MCF 10A (cell line): ENCODE measurements at regions not wholly inside any gene's neighbourhood (a gene's known extent, or its start where the extent isn't known, plus 50 kb on each side); places are given as distances from the start of the nearest gene placed in this dataset.

Experiments
- BruUV-seq: library from RNA; stranded (reverse); fragments of 400-500 nt; replicated peaks from 2 replicates; lab custom pipeline; 2021; lab: Mats Ljungman, UMichigan
- CTCF ChIA-PET: fragments of 300-600 bp; sonication (Branson Sonifier 250); formaldehyde crosslinking; extraction: SDS; loops from one replicate; lab custom pipeline; 2021; ENCODE audit warnings: antibody characterized with exemption, inconsistent platforms; lab: Yijun Ruan, JAX
- POLR2A ChIA-PET: fragments of 300-600, 350-650 bp; sonication (Branson Sonifier 250); formaldehyde crosslinking; extraction: SDS; loops from one replicate; lab custom pipeline; 2020; ENCODE audit warnings: antibody characterized with exemption, inconsistent platforms; lab: Yijun Ruan, JAX
- DNase-seq: peaks from one replicate; pipeline ENCODE4 v3.0.0-alpha.2; 2018; ENCODE audit not compliant: unreplicated experiment
- H3K27ac Mint-ChIP-seq: one replicate; pipeline ENCODE4 v1.8.0; 2022; ENCODE audit warnings: mild to moderate bottlenecking, low read depth, mixed read lengths; ENCODE audit not compliant: unreplicated experiment
- H3K27me3 Mint-ChIP-seq: one replicate; pipeline ENCODE4 v1.8.0; 2022; ENCODE audit warnings: mixed read lengths; ENCODE audit not compliant: insufficient read depth, unreplicated experiment
- H3K36me3 Mint-ChIP-seq: one replicate; pipeline ENCODE4 v1.8.0; 2022; ENCODE audit warnings: mild to moderate bottlenecking, moderate library complexity, mixed read lengths; ENCODE audit not compliant: insufficient read depth, unreplicated experiment
- H3K4me1 Mint-ChIP-seq: one replicate; pipeline ENCODE4 v1.8.0; 2022; ENCODE audit warnings: mixed read lengths; ENCODE audit not compliant: insufficient read depth, unreplicated experiment
- H3K4me3 Mint-ChIP-seq: one replicate; pipeline ENCODE4 v1.8.0; 2022; ENCODE audit warnings: mild to moderate bottlenecking, moderate library complexity, mixed read lengths; ENCODE audit not compliant: unreplicated experiment
- H3K9me3 Mint-ChIP-seq: one replicate; pipeline ENCODE4 v1.8.0; 2022; ENCODE audit warnings: mixed read lengths; ENCODE audit not compliant: unreplicated experiment
- CTCF ChIP-seq: fragments of 200-600 bp; IDR thresholded peaks from one replicate; pipeline ENCODE4 v1.8.0; 2022; ENCODE audit warnings: antibody characterized with exemption, mild to moderate bottlenecking; ENCODE audit not compliant: unreplicated experiment
- intact Hi-C: fragments of 100-400 bp; cut with micrococcal nuclease; formaldehyde crosslinking; loops from 2 replicates; pipeline ENCODE4 v1.14.1; 2022

DNA sequence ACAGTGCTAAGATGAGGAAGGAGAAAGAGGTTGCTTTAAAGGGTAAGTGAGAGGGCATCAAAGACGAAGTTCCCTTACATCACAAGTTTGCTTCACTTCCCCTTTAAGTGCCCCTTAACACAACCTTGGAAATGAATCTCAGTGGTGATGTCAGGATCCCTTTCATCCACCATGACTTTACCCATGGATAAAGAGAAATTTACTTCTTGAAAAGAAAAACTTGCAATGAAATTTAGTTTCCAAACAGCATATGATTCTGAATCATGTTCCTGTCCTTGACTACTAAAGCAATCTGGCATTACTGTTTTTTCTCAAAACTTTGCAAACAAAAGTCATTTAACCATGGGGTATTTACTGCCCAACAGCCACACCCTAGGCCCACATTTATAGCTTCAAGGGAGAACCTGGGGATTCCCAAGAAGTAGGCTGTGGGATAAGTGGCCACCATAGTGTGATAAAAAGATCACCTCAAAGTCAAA is 135.9 kb downstream of the ITGB8 start:
- H3K9me3 Mint-ChIP-seq: no peaks in the 10 kb centered on the region
- no peak overlapping the region for H3K4me3 Mint-ChIP-seq
- H3K36me3 Mint-ChIP-seq: no peaks in the 10 kb centered on the region
- ChIA-PET CTCF (no interaction called here), POLR2A (no interaction called here)
- no peaks in the 10 kb centered on the region for H3K27me3 Mint-ChIP-seq
- DNase-seq: no peak
- intact Hi-C loops: no loop called here
- no TSS peak for BruUV-seq
- no peak for TF ChIP-seq CTCF
- H3K4me1 Mint-ChIP-seq: no peaks in the 10 kb centered on the region
- H3K27ac Mint-ChIP-seq: no peak overlapping the region

GRCh38 chr7:20470082-20470481 is 139.4 kb downstream of the ITGB8 start:
- Mint-ChIP-seq H3K9me3 (no peaks in the 10 kb centered on the region), H3K4me3 (no peak overlapping the region), H3K4me1 (no peaks in the 10 kb centered on the region), H3K27ac (no peak overlapping the region), H3K36me3 (no peaks in the 10 kb centered on the region), H3K27me3 (no peaks in the 10 kb centered on the region)
- intact Hi-C loops: no loop called here
- ChIA-PET POLR2A (interaction anchor here (0.6 kb wide), 1 partner anchor 37 kb away, joined by 3 read pairs; no protein-coding TSS in a partner anchor), CTCF (interaction anchor here (0.6 to 1.1 kb wide), 2 partner anchors 24 to 948 kb away, joined by 3 to 4 read pairs; no protein-coding TSS in a partner anchor)
- no peak for TF ChIP-seq CTCF
- no TSS peak for BruUV-seq
- no peak for DNase-seq

DNA sequence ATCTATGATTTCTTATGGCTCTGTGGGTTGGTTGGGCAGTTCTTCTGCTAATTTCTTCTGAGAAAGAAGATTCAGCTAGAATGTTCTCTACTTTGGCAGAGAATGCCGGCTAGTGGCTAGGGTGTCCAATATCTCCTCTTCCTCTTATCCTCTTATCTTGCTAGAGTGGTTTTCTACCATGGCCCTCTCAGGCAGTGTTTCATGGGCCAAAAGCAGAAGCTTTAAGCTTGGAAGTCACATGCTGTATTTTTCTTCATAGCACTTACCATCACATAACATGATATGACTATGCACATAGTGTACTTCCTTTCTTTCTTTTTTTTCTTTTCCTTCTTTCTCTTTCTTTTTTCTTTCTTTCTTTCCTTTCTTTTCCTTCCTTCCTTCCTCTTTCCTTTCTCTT is 140.0 kb downstream of the ITGB8 start:
- no peaks in the 10 kb centered on the region for H3K4me1 Mint-ChIP-seq
- ChIA-PET POLR2A (interaction anchor here (0.6 to 0.7 kb wide), 2 partner anchors 38 to 120 kb away, joined by 3 to 6 read pairs; no protein-coding TSS in a partner anchor), CTCF (interaction anchor here (1.1 kb wide), 1 partner anchor 24 kb away, joined by 3 read pairs; no protein-coding TSS in a partner anchor)
- no peak overlapping the region for H3K27ac Mint-ChIP-seq
- H3K36me3 Mint-ChIP-seq: no peaks in the 10 kb centered on the region
- BruUV-seq: no TSS peak
- no peak for DNase-seq
- intact Hi-C loops: no loop called here
- H3K27me3 Mint-ChIP-seq: no peaks in the 10 kb centered on the region
- no peaks in the 10 kb centered on the region for H3K9me3 Mint-ChIP-seq
- TF ChIP-seq CTCF: no peak
- no peak overlapping the region for H3K4me3 Mint-ChIP-seq

DNA sequence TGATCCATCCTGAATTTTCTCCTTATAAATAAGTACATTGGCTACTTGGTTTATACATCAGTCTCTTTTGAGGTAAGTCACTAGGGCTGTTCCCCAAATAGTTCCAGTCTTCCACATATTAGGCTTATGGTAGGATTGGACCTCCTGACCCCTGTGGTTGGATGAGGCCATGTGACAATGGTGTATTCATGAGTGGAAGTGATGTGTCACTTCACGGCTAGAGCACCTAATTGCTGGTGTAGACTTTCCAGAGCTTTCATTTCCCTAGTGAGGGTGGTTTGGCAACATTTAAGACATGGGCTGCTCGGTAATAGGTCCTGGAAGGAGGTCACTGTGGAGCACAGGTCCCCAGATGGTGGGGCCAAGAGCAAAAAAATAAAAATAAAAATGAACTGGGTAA is 141.2 kb upstream of the ABCB5 start:
- Mint-ChIP-seq H3K36me3 (no peaks in the 10 kb centered on the region), H3K27ac (no peak overlapping the region), H3K9me3 (no peaks in the 10 kb centered on the region), H3K4me1 (no peaks in the 10 kb centered on the region), H3K4me3 (no peak overlapping the region), H3K27me3 (no peaks in the 10 kb centered on the region)
- CTCF ChIA-PET: interaction anchor here (0.6 kb wide), 1 partner anchor 10 kb away, joined by 3 read pairs; no protein-coding TSS in a partner anchor
- no TSS peak for BruUV-seq
- POLR2A ChIA-PET: no interaction called here
- no peak for DNase-seq
- no peak for TF ChIP-seq CTCF
- intact Hi-C loops: no loop called here
